ENCODE measurements at regions not wholly inside any gene's neighbourhood (a gene's known extent, or its start where the extent isn't known, plus 50 kb on each side); places are given as distances from the start of the nearest gene placed in this dataset.
"Not testable (repeated sequence)": the region's sequence is repeated elsewhere in the genome, so short reads cannot be mapped to it uniquely, and the experiment has no call there.

- no peak for DNase-seq (ENCODE audit: low read depth in 2 of 2)
Measured at GRCh38 chr5:57715296-57715695, 232.7 kb upstream of the ACTBL2 start.

DNA sequence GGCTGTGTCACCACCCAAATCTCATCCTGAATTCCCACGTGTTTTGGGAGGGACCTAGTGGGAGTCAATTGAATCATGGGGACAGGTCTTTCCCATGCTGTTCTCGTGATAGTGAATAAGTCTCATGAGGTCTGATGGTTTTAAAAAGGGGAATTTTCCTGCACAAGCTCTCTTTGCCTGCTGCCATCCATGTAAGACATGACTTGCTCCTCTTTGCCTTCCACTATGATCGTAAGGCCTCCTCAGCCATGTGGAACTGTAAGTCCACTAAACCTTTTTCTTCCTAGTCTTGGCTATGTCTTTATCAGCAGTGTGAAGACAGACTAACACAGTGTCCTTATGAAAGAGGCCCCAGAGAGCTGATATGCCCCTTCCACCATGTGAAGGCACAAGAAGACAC lies 230.9 kb upstream of the ACTBL2 start:
- DNase-seq (ENCODE audit: low read depth in 2 of 2) = not testable (repeated sequence)

DNA sequence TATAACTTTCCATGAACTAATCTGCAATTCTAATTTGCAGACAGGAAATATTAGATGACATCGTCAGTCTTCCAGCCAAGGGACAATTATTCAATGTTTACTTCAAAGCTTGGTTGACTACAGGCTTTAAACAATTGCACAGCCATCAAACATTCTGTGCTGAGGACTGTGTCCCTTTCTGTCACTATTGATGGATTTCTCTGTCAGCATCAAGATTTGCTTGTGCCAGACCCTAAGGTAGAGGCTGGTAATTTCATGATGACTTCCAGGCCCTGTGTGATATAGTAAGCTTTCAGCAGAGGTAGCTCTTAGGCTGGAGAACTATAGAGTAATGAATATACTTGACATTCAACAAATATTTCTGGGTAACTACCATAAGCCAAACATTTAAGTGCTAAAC lies 229.3 kb upstream of the ACTBL2 start:
- DNase-seq (ENCODE audit: low read depth in 2 of 2) = no peak

GRCh38 chr5:57711471-57711870 lies 228.9 kb upstream of the ACTBL2 start:
- DNase-seq (ENCODE audit: low read depth in 2 of 2) = no peak

- no peak for DNase-seq (ENCODE audit: low read depth in 2 of 2)
Measured at GRCh38 chr5:57710126-57710525, 227.5 kb upstream of the ACTBL2 start.

DNA sequence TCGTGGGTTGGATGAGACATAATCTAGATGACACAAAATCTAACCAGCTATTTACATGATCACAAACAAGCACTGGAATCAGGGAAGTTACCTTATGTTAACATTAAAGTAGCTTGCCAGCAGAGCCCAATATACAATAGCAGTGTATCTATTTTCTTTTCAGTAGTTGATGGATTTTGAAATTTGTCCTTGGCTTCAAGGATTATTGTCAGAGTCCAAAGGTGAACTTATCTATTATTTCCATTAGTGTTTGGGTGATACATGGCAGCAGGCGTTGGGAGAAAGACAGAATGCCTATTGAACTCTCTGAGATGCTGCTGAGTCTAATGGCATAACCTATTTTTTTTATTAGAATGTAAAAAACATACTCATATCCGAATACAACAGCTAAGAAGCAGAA lies 223.2 kb upstream of the ACTBL2 start:
- no peak for DNase-seq (ENCODE audit: low read depth in 2 of 2)

DNA sequence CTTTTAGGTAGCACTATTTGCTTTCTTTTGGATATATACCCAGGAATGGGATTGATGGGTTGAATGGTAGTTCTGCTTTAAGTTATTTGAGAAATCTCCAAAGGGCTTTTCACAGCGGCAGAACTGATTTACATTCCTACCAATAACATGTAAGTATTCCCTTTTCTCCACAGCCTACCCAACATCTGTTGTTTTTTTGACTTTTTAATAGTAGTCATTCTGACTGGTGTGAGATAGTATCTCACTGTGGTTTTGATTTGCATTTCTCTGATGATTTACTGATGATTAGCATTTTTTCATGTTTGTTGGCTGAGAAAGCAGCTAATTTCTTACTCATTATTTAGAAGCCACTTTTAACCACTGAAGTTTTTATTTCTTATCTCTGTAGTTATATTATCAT lies 221.1 kb upstream of the ACTBL2 start:
- DNase-seq (ENCODE audit: low read depth in 2 of 2) = no peak

GRCh38 chr5:57700484-57700883 lies 217.9 kb upstream of the ACTBL2 start:
- no peak for DNase-seq (ENCODE audit: low read depth in 2 of 2)

GRCh38 chr5:57700072-57700471 lies 217.5 kb upstream of the ACTBL2 start:
- no peak for DNase-seq (ENCODE audit: low read depth in 2 of 2)

- no peak for DNase-seq (ENCODE audit: low read depth in 2 of 2)
Measured at GRCh38 chr5:57698802-57699201, 216.2 kb upstream of the ACTBL2 start.

GRCh38 chr5:57698086-57698485 lies 215.5 kb upstream of the ACTBL2 start:
- no peak for DNase-seq (ENCODE audit: low read depth in 2 of 2)

- DNase-seq (ENCODE audit: low read depth in 2 of 2) = no peak
Measured at GRCh38 chr5:57696825-57697570, 214.4 kb upstream of the ACTBL2 start.

- DNase-seq (ENCODE audit: low read depth in 2 of 2) = no peak
Measured at GRCh38 chr5:57696389-57696769, 213.8 kb upstream of the ACTBL2 start.

DNA sequence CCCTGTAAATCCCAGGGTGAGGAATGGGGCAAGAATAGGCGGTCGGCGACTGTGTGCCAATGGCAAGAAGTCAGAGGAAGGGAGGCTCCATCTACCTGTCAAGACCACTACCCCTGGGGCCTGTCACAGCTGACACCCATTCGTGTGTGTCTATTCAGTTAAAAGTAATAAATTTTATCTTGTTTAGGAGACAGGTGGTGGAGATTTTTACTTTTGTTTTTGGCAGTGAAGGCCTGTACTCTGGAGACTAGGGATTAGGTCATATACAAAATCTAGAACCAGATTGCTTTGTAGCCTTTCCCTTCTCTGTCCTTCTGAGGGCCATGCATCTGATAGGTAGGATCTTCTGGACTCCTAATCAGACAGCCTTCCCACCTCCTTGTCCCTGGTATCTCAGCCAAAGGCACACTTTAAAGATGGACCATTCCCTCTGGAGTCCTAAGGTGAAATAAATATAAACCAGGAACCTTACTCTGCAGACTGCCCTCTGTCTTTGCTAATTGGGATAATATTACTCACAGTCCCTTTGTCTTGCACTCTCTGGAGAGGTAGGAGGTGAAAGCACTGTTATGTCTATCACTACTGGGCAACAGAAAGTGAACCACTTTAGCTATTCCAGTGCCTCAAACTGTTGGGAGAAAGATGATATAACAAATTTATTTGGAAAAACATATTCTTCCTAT lies 213.2 kb upstream of the ACTBL2 start:
- no peak for DNase-seq (ENCODE audit: low read depth in 2 of 2)

DNA sequence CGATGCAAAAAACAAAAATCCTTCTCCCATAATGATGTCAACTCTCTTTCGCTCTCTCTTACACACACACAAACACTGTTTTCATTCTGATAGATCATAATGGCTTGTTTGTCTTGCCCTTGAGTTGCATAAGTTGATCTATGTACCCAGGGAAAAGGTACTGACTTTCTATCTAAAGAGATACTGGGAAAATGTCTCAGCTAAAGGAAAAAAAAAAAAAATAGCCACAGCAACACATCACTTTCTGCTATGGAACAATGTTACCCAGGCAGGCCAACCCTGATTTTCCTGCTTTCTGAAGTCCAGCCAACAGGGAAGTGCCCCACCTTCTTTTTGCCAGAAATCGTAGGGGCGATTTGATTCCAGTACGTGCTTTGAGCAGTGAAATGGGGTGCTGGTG lies 212.6 kb upstream of the ACTBL2 start:
- no peak for DNase-seq (ENCODE audit: low read depth in 2 of 2)

DNA sequence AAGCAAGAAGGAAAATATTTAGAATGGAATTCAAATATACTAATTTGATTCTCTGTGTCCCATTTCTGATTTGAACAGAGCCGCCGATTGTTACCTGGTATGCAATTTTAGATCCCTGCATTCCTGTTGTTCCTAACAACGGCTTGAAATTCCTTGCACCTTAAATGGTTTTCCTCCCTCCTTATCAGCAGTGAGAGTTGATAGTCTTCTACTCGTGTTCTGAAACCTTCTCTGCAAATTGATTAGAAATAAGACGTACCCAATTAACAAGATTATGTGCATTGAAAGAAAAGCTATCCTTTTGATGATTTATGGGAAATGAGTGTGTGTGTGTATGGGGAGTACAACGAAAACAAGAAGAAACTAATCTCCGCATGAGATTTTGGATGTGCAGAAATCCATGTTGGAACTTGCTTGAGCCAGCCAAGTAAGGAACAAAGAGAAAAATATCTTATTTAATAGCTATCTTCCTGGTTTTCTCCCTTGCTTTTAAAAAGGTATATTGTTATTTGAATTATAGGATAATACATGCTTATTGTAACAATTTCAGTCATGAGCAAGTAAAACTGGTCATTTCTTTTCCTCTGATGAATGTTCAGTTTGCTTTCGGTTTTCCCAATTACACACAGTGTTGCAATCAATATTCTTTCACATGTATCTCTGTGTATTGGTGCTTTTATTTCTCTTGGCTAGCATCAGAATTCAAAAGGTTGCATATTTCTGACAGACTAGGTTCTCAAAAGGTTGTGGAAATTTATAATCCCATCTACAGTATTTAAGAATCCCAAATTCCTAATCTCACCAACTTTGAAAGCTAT lies 211.1 kb upstream of the ACTBL2 start:
- DNase-seq (ENCODE audit: low read depth in 2 of 2) = no peak

- DNase-seq (ENCODE audit: low read depth in 2 of 2) = peak in 1 of 2 experiments; percentile 3
Measured at GRCh38 chr5:57692582-57693487, 210.2 kb upstream of the ACTBL2 start.

DNA sequence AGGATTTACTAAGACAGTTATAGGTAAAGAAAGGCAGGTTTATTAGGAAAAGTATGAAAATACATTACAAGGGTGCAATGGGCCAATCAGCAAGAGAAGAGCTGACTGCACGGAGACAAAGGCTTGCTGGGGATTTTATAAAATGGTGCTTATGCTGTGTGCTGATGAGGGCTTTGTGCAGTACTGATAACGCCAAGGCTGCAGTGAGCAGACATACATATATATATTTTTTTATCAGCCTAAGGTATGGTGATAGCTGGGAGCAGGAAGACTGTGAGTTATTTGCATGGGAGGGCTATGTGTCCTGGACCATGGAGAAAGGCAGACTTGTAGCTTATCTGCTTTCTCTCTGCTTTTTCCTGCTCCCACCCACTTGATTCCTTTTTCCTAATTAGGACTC lies 208.1 kb upstream of the ACTBL2 start:
- no peak for DNase-seq (ENCODE audit: low read depth in 2 of 2)

DNA sequence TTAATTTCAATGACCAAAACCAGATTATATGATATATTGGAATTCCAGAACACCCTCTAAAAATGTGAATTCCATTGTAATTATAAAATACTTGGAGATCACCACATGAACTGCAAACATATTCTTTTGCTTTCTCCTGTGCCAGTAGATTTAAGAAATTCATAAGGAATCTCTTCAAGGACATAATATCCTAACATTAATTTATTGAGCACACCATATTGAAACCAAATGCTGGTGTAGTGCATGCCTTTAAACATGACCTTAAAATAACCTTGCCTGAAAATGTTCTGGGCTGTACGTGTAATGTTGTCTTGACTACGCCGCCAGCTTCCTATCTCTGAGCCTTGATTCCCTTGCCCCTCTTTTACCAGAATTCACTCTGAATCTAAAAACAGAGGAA lies 205.0 kb upstream of the ACTBL2 start:
- no peak for DNase-seq (ENCODE audit: low read depth in 2 of 2)

DNA sequence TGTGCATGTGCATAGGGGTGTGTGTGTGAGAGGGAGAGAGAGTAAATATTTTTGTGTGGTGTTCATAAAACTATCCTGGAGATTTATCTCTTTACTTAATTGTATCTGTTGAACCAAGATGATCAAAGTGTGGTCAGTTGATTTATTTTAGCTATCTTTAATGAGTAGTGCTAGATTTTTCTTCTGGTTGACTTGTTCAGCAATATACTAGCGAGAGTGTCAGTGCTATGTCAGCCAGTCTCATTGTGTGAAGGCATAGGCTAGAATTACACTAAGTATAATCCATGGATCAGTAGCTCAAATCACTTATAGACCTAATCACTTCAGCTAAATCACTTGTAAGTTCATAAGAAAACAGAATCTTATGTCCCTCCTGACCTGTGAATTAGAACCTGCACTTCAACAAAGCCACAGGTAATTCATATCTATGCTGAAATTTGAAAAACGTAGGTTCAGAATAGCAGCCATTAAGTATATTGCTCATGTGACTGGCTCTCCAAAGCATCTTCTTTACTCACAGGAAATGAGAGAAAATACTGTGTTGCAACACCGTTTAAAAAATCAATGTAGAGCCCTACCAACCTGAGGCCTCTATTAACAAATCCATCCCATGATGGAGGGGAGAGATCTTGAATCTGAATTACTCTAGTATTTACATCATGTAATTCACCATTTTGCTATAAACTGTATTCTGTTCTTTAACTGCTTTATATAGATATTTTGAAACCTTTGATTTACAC lies 203.1 kb upstream of the ACTBL2 start:
- no peak for DNase-seq (ENCODE audit: low read depth in 2 of 2)

GRCh38 chr5:57684299-57684702 lies 201.7 kb upstream of the ACTBL2 start:
- DNase-seq (ENCODE audit: low read depth in 2 of 2) = no peak
